Cardiac muscle cell (in vitro differentiated cells and primary cell): ENCODE measurements at regions not wholly inside any gene's neighbourhood (a gene's known extent, or its start where the extent isn't known, plus 50 kb on each side); places are given as distances from the start of the nearest gene placed in this dataset.
"Not testable (repeated sequence)": the region's sequence is repeated elsewhere in the genome, so short reads cannot be mapped to it uniquely, and the experiment has no call there.

ENCODE experiments used
- DNase-seq, 2 donors: peaks; one replicate each; pipeline versions ENCODE4 v3.0.0 to v3.0.0-alpha.2; 2010 to 2017; ENCODE audit warnings: low read depth in 1 of 2, low spot score in 1 of 2
- H3K27ac ChIP-seq: fragments of 200-600 bp; sonication (generic); 2 replicates; pipeline ENCODE4 v1.5.1; 2016
- H3K27me3 ChIP-seq: fragments of 200-600 bp; sonication (generic); 2 replicates; pipeline ENCODE4 v1.6.0; 2016; ENCODE audit warnings: control low read depth
- H3K36me3 ChIP-seq: fragments of 200-600 bp; sonication (generic); 2 replicates; pipeline ENCODE4 v1.5.1; 2016; ENCODE audit warnings: control low read depth
- H3K4me1 ChIP-seq: fragments of 200-600 bp; sonication (generic); 2 replicates; pipeline ENCODE4 v1.8.1; 2017; ENCODE audit warnings: low read depth, mild to moderate bottlenecking, mixed run types
- H3K4me3 ChIP-seq: fragments of 200-600 bp; sonication (generic); 2 replicates; pipeline ENCODE4 v1.5.1; 2016; ENCODE audit warnings: mild to moderate bottlenecking
- H3K9me3 ChIP-seq: fragments of 200-600 bp; sonication (generic); 2 replicates; pipeline ENCODE4 v1.5.1; 2017; ENCODE audit warnings: low read depth, mild to moderate bottlenecking, control low read depth
- CTCF ChIP-seq: IDR thresholded peaks from 2 replicates; pipeline ENCODE4 v1.5.1; 2012; ENCODE audit warnings: low read depth, mild to moderate bottlenecking, low read length

GRCh38 chr3:197459571-197459970 is 96.2 kb downstream of the BDH1 start:
- H3K9me3 ChIP-seq, H3K36me3 ChIP-seq, H3K4me1 ChIP-seq, H3K4me3 ChIP-seq, DNase-seq, H3K27ac ChIP-seq: not testable (repeated sequence)
- H3K27me3 ChIP-seq: peaks cover 15% of the 10 kb centered on the region

GRCh38 chr3:197458906-197459470 is 96.8 kb downstream of the BDH1 start:
- Histone ChIP-seq H3K27ac (no peak overlapping the region), H3K4me3 (no peak overlapping the region), H3K27me3 (peaks cover 21% of the 10 kb centered on the region), H3K9me3 (no peaks in the 10 kb centered on the region), H3K36me3 (no peaks in the 10 kb centered on the region), H3K4me1 (no peaks in the 10 kb centered on the region)
- TF ChIP-seq CTCF: no peak
- no peak for DNase-seq

- Histone ChIP-seq H3K27me3 (peaks cover 22% of the 10 kb centered on the region), H3K9me3 (no peaks in the 10 kb centered on the region), H3K4me3 (no peak overlapping the region), H3K4me1 (no peaks in the 10 kb centered on the region), H3K27ac (no peak overlapping the region), H3K36me3 (no peaks in the 10 kb centered on the region)
- no peak for TF ChIP-seq CTCF
- DNase-seq: no peak
These were observed 97.5 kb downstream of the BDH1 start for GRCh38 chr3:197458179-197458707.

GRCh38 chr3:197456261-197457091 is 99.3 kb downstream of the BDH1 start:
- peak overlapping the region; percentile 19 for H3K4me3 ChIP-seq
- H3K4me1 ChIP-seq: no peaks in the 10 kb centered on the region
- TF ChIP-seq CTCF: no peak
- H3K36me3 ChIP-seq: no peaks in the 10 kb centered on the region
- peak; percentile 88 to 96 for DNase-seq
- H3K9me3 ChIP-seq: no peaks in the 10 kb centered on the region
- H3K27me3 ChIP-seq: peaks cover 22% of the 10 kb centered on the region
- H3K27ac ChIP-seq: no peak overlapping the region

GRCh38 chr3:197454841-197455240 is 100.9 kb downstream of the BDH1 start:
- H3K9me3 ChIP-seq, H3K36me3 ChIP-seq, H3K27ac ChIP-seq, H3K4me1 ChIP-seq, DNase-seq, H3K4me3 ChIP-seq: not testable (repeated sequence)
- H3K27me3 ChIP-seq: peaks cover 22% of the 10 kb centered on the region

- Histone ChIP-seq H3K27me3 (peaks cover 22% of the 10 kb centered on the region), H3K36me3 (no peaks in the 10 kb centered on the region), H3K4me3 (no peak overlapping the region), H3K9me3 (no peaks in the 10 kb centered on the region), H3K4me1 (no peaks in the 10 kb centered on the region), H3K27ac (no peak overlapping the region)
- peak in 1 of 2 donors; percentile 18 for DNase-seq
- peak; percentile 14 for TF ChIP-seq CTCF
These were observed 101.8 kb downstream of the BDH1 start for GRCh38 chr3:197454014-197454413.
